ENCODE measurements at regions not wholly inside any gene's neighbourhood (a gene's known extent, or its start where the extent isn't known, plus 50 kb on each side); places are given as distances from the start of the nearest gene placed in this dataset.

GRCh38 chr4:17339376-17339775 lies 172.5 kb downstream of the QDPR start:
- Histone ChIP-seq H3K27me3 (ENCODE audit: control insufficient read depth, extremely low read depth, insufficient read depth, low read length) (no peaks in the 10 kb centered on the region), H3K27ac (ENCODE audit: control insufficient read depth, insufficient read depth, low read length) (no peak overlapping the region), H3K4me3 (ENCODE audit: control insufficient read depth in 2 of 3, extremely low read depth in 1 of 3, insufficient read depth in 2 of 3, low read depth in 1 of 3, low read length in 3 of 3) (no peak overlapping the region), H3K4me1 (ENCODE audit: control insufficient read depth, extremely low read depth, insufficient read depth, low read length) (peaks cover 4% of the 10 kb centered on the region), H3K36me3 (ENCODE audit: control insufficient read depth in 2 of 2, extremely low read depth in 1 of 2, insufficient read depth in 2 of 2, low read length in 2 of 2) (no peaks in the 10 kb centered on the region), H3K9me3 (ENCODE audit: control insufficient read depth, low read depth, low read length) (no peaks in the 10 kb centered on the region), H3K9ac (ENCODE audit: control insufficient read depth, extremely low read depth, insufficient read depth, low read length) (no peak overlapping the region), H4K20me1 (ENCODE audit: control insufficient read depth, extremely low read depth, insufficient read depth, low read length) (no peaks in the 10 kb centered on the region), H3K79me2 (ENCODE audit: control insufficient read depth, insufficient read depth, low read length) (no peaks in the 10 kb centered on the region), H3K4me2 (ENCODE audit: control insufficient read depth, extremely low read depth, insufficient read depth, low read depth, low read length) (no peak overlapping the region), H3K9me1 (ENCODE audit: control insufficient read depth, extremely low read depth, insufficient read depth, low read length) (no peaks in the 10 kb centered on the region), H2AFZ (ENCODE audit: control insufficient read depth, low read length) (no peak overlapping the region)
- FAIRE-seq (no peak), DNase-seq (ENCODE audit: low read depth, low spot score) (no peak)
- dilution Hi-C loops (cut with MboI; ENCODE audit: extremely low pct_ligation_motif_present, low sequenced_read_pairs), result no loop called here
- TF ChIP-seq EZH2 (IDR thresholded peaks at IDR 0.05; ENCODE audit: low read length) (no peak), CTCF (optimal IDR thresholded peaks at IDR 0.05 in 1 of 3, IDR thresholded peaks at IDR 0.05 in 1 of 3, conservative IDR thresholded peaks at IDR 0.05 in 1 of 3; ENCODE audit: extremely low read depth in 1 of 3, insufficient read depth in 2 of 3, low read length in 3 of 3) (no peak)

GRCh38 chr4:17336986-17337385 lies 174.9 kb downstream of the QDPR start:
- DNase-seq (ENCODE audit: low read depth, low spot score) (no peak), FAIRE-seq (no peak)
- H3K9me1 ChIP-seq (ENCODE audit: control insufficient read depth, extremely low read depth, insufficient read depth, low read length), result no peaks in the 10 kb centered on the region
- H3K36me3 ChIP-seq (ENCODE audit: control insufficient read depth in 2 of 2, extremely low read depth in 1 of 2, insufficient read depth in 2 of 2, low read length in 2 of 2), result no peaks in the 10 kb centered on the region
- no peak overlapping the region for H2AFZ ChIP-seq (ENCODE audit: control insufficient read depth, low read length)
- no peak overlapping the region for H3K9ac ChIP-seq (ENCODE audit: control insufficient read depth, extremely low read depth, insufficient read depth, low read length)
- no peaks in the 10 kb centered on the region for H3K9me3 ChIP-seq (ENCODE audit: control insufficient read depth, low read depth, low read length)
- H3K4me3 ChIP-seq (ENCODE audit: control insufficient read depth in 2 of 3, extremely low read depth in 1 of 3, insufficient read depth in 2 of 3, low read depth in 1 of 3, low read length in 3 of 3), result no peak overlapping the region
- dilution Hi-C loops (cut with MboI; ENCODE audit: extremely low pct_ligation_motif_present, low sequenced_read_pairs), result no loop called here
- H3K4me2 ChIP-seq (ENCODE audit: control insufficient read depth, extremely low read depth, insufficient read depth, low read depth, low read length), result no peak overlapping the region
- H3K27me3 ChIP-seq (ENCODE audit: control insufficient read depth, extremely low read depth, insufficient read depth, low read length), result no peaks in the 10 kb centered on the region
- no peak for TF ChIP-seq CTCF (optimal IDR thresholded peaks at IDR 0.05 in 1 of 3, IDR thresholded peaks at IDR 0.05 in 1 of 3, conservative IDR thresholded peaks at IDR 0.05 in 1 of 3; ENCODE audit: extremely low read depth in 1 of 3, insufficient read depth in 2 of 3, low read length in 3 of 3)
- no peak for TF ChIP-seq EZH2 (IDR thresholded peaks at IDR 0.05; ENCODE audit: low read length)
- no peak overlapping the region for H3K27ac ChIP-seq (ENCODE audit: control insufficient read depth, insufficient read depth, low read length)
- H3K79me2 ChIP-seq (ENCODE audit: control insufficient read depth, insufficient read depth, low read length), result no peaks in the 10 kb centered on the region
- no peaks in the 10 kb centered on the region for H4K20me1 ChIP-seq (ENCODE audit: control insufficient read depth, extremely low read depth, insufficient read depth, low read length)
- H3K4me1 ChIP-seq (ENCODE audit: control insufficient read depth, extremely low read depth, insufficient read depth, low read length), result peaks cover 4% of the 10 kb centered on the region

Measured in keratinocyte (primary cell).